GM23338 (cell line): ENCODE measurements at regions not wholly inside any gene's neighbourhood (a gene's known extent, or its start where the extent isn't known, plus 50 kb on each side); places are given as distances from the start of the nearest gene placed in this dataset.
A peak's percentile ranks its signal among the peaks of the same experiment; 100 is the strongest.

Source experiments
- ATAC-seq: fragments of 200-7000 bp; cut with Tn5 transposase; 3 replicates; pipeline ENCODE4 v1.9.1; 2020
- DNase-seq: peaks from one replicate; pipeline ENCODE4 v3.0.0-alpha.2; 2015; ENCODE audit warnings: low spot score
- H2AFZ ChIP-seq: fragments of 200-600 bp; sonication (generic); 2 replicates; pipeline ENCODE4 v1.8.0; 2016; ENCODE audit warnings: antibody characterized with exemption, mild to moderate bottlenecking, moderate library complexity
- H3F3A ChIP-seq: fragments of 200-600 bp; sonication (generic); replicated peaks from 2 replicates; pipeline ENCODE4 v1.8.0; 2017; ENCODE audit warnings: antibody characterized with exemption, mixed run types, low read depth
- H3K27ac ChIP-seq: fragments of 200-600 bp; sonication (generic); 2 replicates; pipeline ENCODE4 v1.6.1; 2016; ENCODE audit warnings: low read depth
- H3K27me3 ChIP-seq: fragments of 200-600 bp; sonication (generic); 2 replicates; pipeline ENCODE4 v1.8.0; 2016; ENCODE audit warnings: mild to moderate bottlenecking, mixed run types, moderate library complexity; ENCODE audit not compliant: insufficient read depth
- H3K36me3 ChIP-seq: fragments of 200-600 bp; sonication (generic); 2 replicates; pipeline ENCODE4 v1.8.0; 2016; ENCODE audit warnings: mild to moderate bottlenecking; ENCODE audit not compliant: insufficient read depth
- H3K4me1 ChIP-seq: fragments of 200-600 bp; sonication (generic); 2 replicates; pipeline ENCODE4 v1.8.0; 2016; ENCODE audit warnings: mild to moderate bottlenecking, moderate library complexity; ENCODE audit not compliant: insufficient read depth
- H3K4me2 ChIP-seq: fragments of 200-600 bp; sonication (generic); 2 replicates; pipeline ENCODE4 v1.7.1; 2017; ENCODE audit warnings: mixed run types
- H3K4me3 ChIP-seq: fragments of 200-600 bp; sonication (generic); 2 replicates; pipeline ENCODE4 v1.6.1; 2016; ENCODE audit warnings: mixed run types
- H3K79me2 ChIP-seq: fragments of 200-600 bp; sonication (generic); replicated peaks from 2 replicates; pipeline ENCODE4 v1.8.0; 2017; ENCODE audit warnings: mild to moderate bottlenecking; ENCODE audit not compliant: insufficient read depth
- H3K9me2 ChIP-seq: fragments of 200-600 bp; sonication (generic); 2 replicates; pipeline ENCODE4 v1.8.0; 2017; ENCODE audit not compliant: insufficient read depth
- H4K20me1 ChIP-seq: fragments of 200-600 bp; sonication (generic); replicated peaks from 2 replicates; pipeline ENCODE4 v1.8.0; 2017; ENCODE audit warnings: mild to moderate bottlenecking; ENCODE audit not compliant: insufficient read depth
- H3K27ac Mint-ChIP-seq: 2 replicates; pipeline ENCODE4 v1.8.0; 2020; ENCODE audit warnings: inconsistent platforms, mild to moderate bottlenecking, moderate library complexity, mixed read lengths
- H3K27me3 Mint-ChIP-seq: 3 replicates; pipeline ENCODE4 v1.8.0; 2022; ENCODE audit warnings: low read depth, mild to moderate bottlenecking, moderate library complexity, mixed read lengths, inconsistent platforms; ENCODE audit not compliant: insufficient read depth, poor library complexity
- H3K36me3 Mint-ChIP-seq: 3 replicates; pipeline ENCODE4 v1.8.0; 2021; ENCODE audit warnings: low read depth, mild to moderate bottlenecking, inconsistent platforms, moderate library complexity, mixed read lengths
- H3K4me1 Mint-ChIP-seq: 3 replicates; pipeline ENCODE4 v1.8.0; 2020; ENCODE audit warnings: mild to moderate bottlenecking, inconsistent platforms, mixed read lengths
- H3K4me3 Mint-ChIP-seq: 3 replicates; pipeline ENCODE4 v1.8.0; 2021; ENCODE audit warnings: moderate library complexity, mild to moderate bottlenecking, inconsistent platforms, mixed read lengths
- H3K9me3 Mint-ChIP-seq: 3 replicates; pipeline ENCODE4 v1.8.0; 2020; ENCODE audit warnings: moderate library complexity, mild to moderate bottlenecking, inconsistent platforms, mixed read lengths
- CREB1 ChIP-seq: fragments of 250-450 bp; sonication (Bioruptor Pico); IDR thresholded peaks from 2 replicates; pipeline ENCODE4 v1.5.0; 2020; ENCODE audit warnings: low read depth, mild to moderate bottlenecking, moderate library complexity
- CTCF ChIP-seq, 2 experiments: fragments of 200-600 bp in 1 of 2; sonication (generic) in 1 of 2; conservative IDR thresholded peaks; 2 replicates each; pipeline versions ENCODE4 v1.5.1 to v1.6.1; 2016 to 2017; ENCODE audit warnings: antibody characterized with exemption in 2 of 2, low read depth in 2 of 2, mild to moderate bottlenecking in 2 of 2, moderate library complexity in 1 of 2
- ETS1 ChIP-seq: IDR thresholded peaks from 2 replicates; pipeline ENCODE4 v1.6.1; 2016; ENCODE audit warnings: antibody characterized with exemption
- EZH2 ChIP-seq: fragments of 200-600 bp; sonication (generic); IDR thresholded peaks from one replicate; pipeline ENCODE4 v1.8.0; 2017; ENCODE audit warnings: antibody characterized with exemption, mild to moderate bottlenecking, low read depth; ENCODE audit not compliant: unreplicated experiment
- EZH2phosphoT487 ChIP-seq: fragments of 200-600 bp; sonication (generic); IDR thresholded peaks from one replicate; pipeline ENCODE4 v1.8.1; 2018; ENCODE audit warnings: antibody characterized with exemption; ENCODE audit not compliant: unreplicated experiment
- JUNB ChIP-seq: IDR thresholded peaks from one replicate; pipeline ENCODE4 v1.6.1; 2016; ENCODE audit warnings: antibody characterized with exemption; ENCODE audit not compliant: unreplicated experiment
- NANOG ChIP-seq: IDR thresholded peaks from 2 replicates; pipeline ENCODE4 v1.6.1; 2016; ENCODE audit warnings: antibody characterized with exemption, borderline replicate concordance
- POLR2AphosphoS5 ChIP-seq: IDR thresholded peaks from 2 replicates; pipeline ENCODE4 v1.6.1; 2016; ENCODE audit warnings: antibody characterized with exemption, low read depth
- REST ChIP-seq: IDR thresholded peaks from one replicate; pipeline ENCODE4 v1.6.1; 2018; ENCODE audit warnings: antibody characterized with exemption; ENCODE audit not compliant: unreplicated experiment
- STAT1 ChIP-seq: IDR thresholded peaks from one replicate; pipeline ENCODE4 v1.6.1; 2016; ENCODE audit warnings: antibody characterized with exemption; ENCODE audit not compliant: unreplicated experiment
- ZNF114 ChIP-seq: fragments of 250-450 bp; sonication (Bioruptor Pico); IDR thresholded peaks from 2 replicates; pipeline ENCODE4 v1.5.0; 2020; ENCODE audit warnings: mild to moderate bottlenecking, moderate library complexity
- ZNF331 ChIP-seq: fragments of 250-450 bp; sonication (Bioruptor Pico); IDR thresholded peaks from 2 replicates; pipeline ENCODE4 v1.5.0; 2020; ENCODE audit warnings: low read depth, mild to moderate bottlenecking, moderate library complexity
- TF ChIP-seq, protein P1 (sequence below): fragments of 250-450 bp; sonication (Bioruptor Pico); IDR thresholded peaks from 2 replicates; pipeline ENCODE4 v1.5.0; 2020; ENCODE audit warnings: mild to moderate bottlenecking, moderate library complexity

- Mint-ChIP-seq H3K4me3 (no peak overlapping the region), H3K27ac (no peak overlapping the region), H3K36me3 (no peaks in the 10 kb centered on the region), H3K27me3 (no peaks in the 10 kb centered on the region), H3K9me3 (no peaks in the 10 kb centered on the region), H3K4me1 (peaks cover 4% of the 10 kb centered on the region; the same call in 2 of the 3 replicates)
- no peaks in the 10 kb centered on the region for H4K20me1 ChIP-seq
- TF ChIP-seq ZNF114 (CRISPR knock-in tag) (no peak), POLR2AphosphoS5 (no peak), EZH2 (no peak), EZH2phosphoT487 (no peak), ETS1 (no peak), REST (no peak), STAT1 (no peak), CREB1 (CRISPR knock-in tag) (no peak), ZNF331 (CRISPR knock-in tag) (no peak), JUNB (no peak), CTCF (conservative IDR thresholded peaks at IDR 0.05; ENCODE audit: low read depth in 2 of 2) (no peak), NANOG (no peak)
- TF ChIP-seq, protein P1, sequence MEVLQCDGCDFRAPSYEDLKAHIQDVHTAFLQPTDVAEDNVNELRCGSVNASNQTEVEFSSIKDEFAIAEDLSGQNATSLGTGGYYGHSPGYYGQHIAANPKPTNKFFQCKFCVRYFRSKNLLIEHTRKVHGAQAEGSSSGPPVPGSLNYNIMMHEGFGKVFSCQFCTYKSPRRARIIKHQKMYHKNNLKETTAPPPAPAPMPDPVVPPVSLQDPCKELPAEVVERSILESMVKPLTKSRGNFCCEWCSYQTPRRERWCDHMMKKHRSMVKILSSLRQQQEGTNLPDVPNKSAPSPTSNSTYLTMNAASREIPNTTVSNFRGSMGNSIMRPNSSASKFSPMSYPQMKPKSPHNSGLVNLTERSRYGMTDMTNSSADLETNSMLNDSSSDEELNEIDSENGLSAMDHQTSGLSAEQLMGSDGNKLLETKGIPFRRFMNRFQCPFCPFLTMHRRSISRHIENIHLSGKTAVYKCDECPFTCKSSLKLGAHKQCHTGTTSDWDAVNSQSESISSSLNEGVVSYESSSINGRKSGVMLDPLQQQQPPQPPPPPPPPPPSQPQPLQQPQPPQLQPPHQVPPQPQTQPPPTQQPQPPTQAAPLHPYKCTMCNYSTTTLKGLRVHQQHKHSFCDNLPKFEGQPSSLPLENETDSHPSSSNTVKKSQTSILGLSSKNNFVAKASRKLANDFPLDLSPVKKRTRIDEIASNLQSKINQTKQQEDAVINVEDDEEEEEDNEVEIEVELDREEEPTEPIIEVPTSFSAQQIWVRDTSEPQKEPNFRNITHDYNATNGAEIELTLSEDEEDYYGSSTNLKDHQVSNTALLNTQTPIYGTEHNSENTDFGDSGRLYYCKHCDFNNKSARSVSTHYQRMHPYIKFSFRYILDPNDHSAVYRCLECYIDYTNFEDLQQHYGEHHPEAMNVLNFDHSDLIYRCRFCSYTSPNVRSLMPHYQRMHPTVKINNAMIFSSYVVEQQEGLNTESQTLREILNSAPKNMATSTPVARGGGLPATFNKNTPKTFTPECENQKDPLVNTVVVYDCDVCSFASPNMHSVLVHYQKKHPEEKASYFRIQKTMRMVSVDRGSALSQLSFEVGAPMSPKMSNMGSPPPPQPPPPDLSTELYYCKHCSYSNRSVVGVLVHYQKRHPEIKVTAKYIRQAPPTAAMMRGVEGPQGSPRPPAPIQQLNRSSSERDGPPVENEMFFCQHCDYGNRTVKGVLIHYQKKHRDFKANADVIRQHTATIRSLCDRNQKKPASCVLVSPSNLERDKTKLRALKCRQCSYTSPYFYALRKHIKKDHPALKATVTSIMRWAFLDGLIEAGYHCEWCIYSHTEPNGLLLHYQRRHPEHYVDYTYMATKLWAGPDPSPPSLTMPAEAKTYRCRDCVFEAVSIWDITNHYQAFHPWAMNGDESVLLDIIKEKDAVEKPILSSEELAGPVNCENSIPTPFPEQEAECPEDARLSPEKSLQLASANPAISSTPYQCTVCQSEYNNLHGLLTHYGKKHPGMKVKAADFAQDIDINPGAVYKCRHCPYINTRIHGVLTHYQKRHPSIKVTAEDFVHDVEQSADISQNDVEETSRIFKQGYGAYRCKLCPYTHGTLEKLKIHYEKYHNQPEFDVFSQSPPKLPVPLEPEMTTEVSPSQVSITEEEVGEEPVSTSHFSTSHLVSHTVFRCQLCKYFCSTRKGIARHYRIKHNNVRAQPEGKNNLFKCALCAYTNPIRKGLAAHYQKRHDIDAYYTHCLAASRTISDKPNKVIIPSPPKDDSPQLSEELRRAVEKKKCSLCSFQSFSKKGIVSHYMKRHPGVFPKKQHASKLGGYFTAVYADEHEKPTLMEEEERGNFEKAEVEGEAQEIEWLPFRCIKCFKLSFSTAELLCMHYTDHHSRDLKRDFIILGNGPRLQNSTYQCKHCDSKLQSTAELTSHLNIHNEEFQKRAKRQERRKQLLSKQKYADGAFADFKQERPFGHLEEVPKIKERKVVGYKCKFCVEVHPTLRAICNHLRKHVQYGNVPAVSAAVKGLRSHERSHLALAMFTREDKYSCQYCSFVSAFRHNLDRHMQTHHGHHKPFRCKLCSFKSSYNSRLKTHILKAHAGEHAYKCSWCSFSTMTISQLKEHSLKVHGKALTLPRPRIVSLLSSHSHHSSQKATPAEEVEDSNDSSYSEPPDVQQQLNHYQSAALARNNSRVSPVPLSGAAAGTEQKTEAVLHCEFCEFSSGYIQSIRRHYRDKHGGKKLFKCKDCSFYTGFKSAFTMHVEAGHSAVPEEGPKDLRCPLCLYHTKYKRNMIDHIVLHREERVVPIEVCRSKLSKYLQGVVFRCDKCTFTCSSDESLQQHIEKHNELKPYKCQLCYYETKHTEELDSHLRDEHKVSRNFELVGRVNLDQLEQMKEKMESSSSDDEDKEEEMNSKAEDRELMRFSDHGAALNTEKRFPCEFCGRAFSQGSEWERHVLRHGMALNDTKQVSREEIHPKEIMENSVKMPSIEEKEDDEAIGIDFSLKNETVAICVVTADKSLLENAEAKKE (CRISPR knock-in tag), result no peak
- H3K4me1 ChIP-seq, result no peaks in the 10 kb centered on the region
- H3K79me2 ChIP-seq, result no peaks in the 10 kb centered on the region
- H3K9me2 ChIP-seq, result no peaks in the 10 kb centered on the region; the same call in 1 of the 2 replicates
- H3K27me3 ChIP-seq, result no peaks in the 10 kb centered on the region
- no peaks in the 10 kb centered on the region for H3F3A ChIP-seq
- DNase-seq, result no peak
- H3K4me3 ChIP-seq, result no peak overlapping the region
- no peak for ATAC-seq
- H2AFZ ChIP-seq, result peak overlapping the region; percentile 56; the same call in 1 of the 2 replicates
- H3K27ac ChIP-seq, result no peak overlapping the region
- H3K4me2 ChIP-seq, result no peak overlapping the region
- H3K36me3 ChIP-seq, result no peaks in the 10 kb centered on the region
Observed at GRCh38 chr21:18549214-18549905, 145.8 kb upstream of the TMPRSS15 start.
